Activated naive CD8-positive, alpha-beta T cell treated with anti-CD3 and anti-CD28 coated beads, Interleukin-2, amount 50 U/mL, for 24 hours (primary cell): ENCODE measurements at regions not wholly inside any gene's neighbourhood (a gene's known extent, or its start where the extent isn't known, plus 50 kb on each side); places are given as distances from the start of the nearest gene placed in this dataset.

Source experiments
- ATAC-seq: fragments of 150-1000 bp; cut with Tn5 transposase; one replicate; pipeline ENCODE4 v1.10.0; 2021
- DNase-seq: peaks from one replicate; pipeline ENCODE4 v3.0.0; 2021
- H3K27ac Mint-ChIP-seq: one replicate; pipeline ENCODE4 v1.8.0; 2021; ENCODE audit warnings: mild to moderate bottlenecking, mixed read lengths
- H3K27me3 Mint-ChIP-seq: one replicate; pipeline ENCODE4 v1.8.0; 2021; ENCODE audit warnings: mixed read lengths
- H3K36me3 Mint-ChIP-seq: one replicate; pipeline ENCODE4 v1.8.0; 2021; ENCODE audit warnings: low read depth, mixed read lengths
- H3K4me1 Mint-ChIP-seq: one replicate; pipeline ENCODE4 v1.8.0; 2021; ENCODE audit warnings: mixed read lengths
- H3K4me3 Mint-ChIP-seq: one replicate; pipeline ENCODE4 v1.8.0; 2021; ENCODE audit warnings: mild to moderate bottlenecking, moderate library complexity, mixed read lengths
- H3K9me3 Mint-ChIP-seq: one replicate; pipeline ENCODE4 v1.8.0; 2021; ENCODE audit warnings: mixed read lengths

- H3K36me3 Mint-ChIP-seq: no peaks in the 10 kb centered on the region
- no peak overlapping the region for H3K4me3 Mint-ChIP-seq
- no peak overlapping the region for H3K27ac Mint-ChIP-seq
- H3K27me3 Mint-ChIP-seq: peaks cover 3% of the 10 kb centered on the region
- ATAC-seq (no peak), DNase-seq (no peak)
- no peaks in the 10 kb centered on the region for H3K9me3 Mint-ChIP-seq
- H3K4me1 Mint-ChIP-seq: no peaks in the 10 kb centered on the region
Measured at GRCh38 chr11:122178795-122179194, 62.8 kb upstream of the BLID start.

GRCh38 chr11:122177238-122177637, 61.2 kb upstream of the BLID start:
- no peak overlapping the region for H3K4me3 Mint-ChIP-seq
- DNase-seq: no peak
- no peaks in the 10 kb centered on the region for H3K4me1 Mint-ChIP-seq
- ATAC-seq: no peak
- H3K27me3 Mint-ChIP-seq: peaks cover 2% of the 10 kb centered on the region
- no peaks in the 10 kb centered on the region for H3K9me3 Mint-ChIP-seq
- no peaks in the 10 kb centered on the region for H3K36me3 Mint-ChIP-seq
- no peak overlapping the region for H3K27ac Mint-ChIP-seq

GRCh38 chr11:122176651-122177050, 60.6 kb upstream of the BLID start:
- Mint-ChIP-seq H3K4me3 (no peak overlapping the region), H3K9me3 (no peaks in the 10 kb centered on the region), H3K27ac (no peak overlapping the region), H3K4me1 (no peaks in the 10 kb centered on the region), H3K27me3 (peaks cover 2% of the 10 kb centered on the region), H3K36me3 (no peaks in the 10 kb centered on the region)
- DNase-seq: no peak
- no peak for ATAC-seq

- Mint-ChIP-seq H3K36me3 (no peaks in the 10 kb centered on the region), H3K27ac (no peak overlapping the region), H3K4me3 (no peak overlapping the region), H3K4me1 (peaks cover 5% of the 10 kb centered on the region), H3K27me3 (no peaks in the 10 kb centered on the region), H3K9me3 (no peaks in the 10 kb centered on the region)
- ATAC-seq (no peak), DNase-seq (no peak)
Measured at GRCh38 chr11:122175306-122175705, 59.3 kb upstream of the BLID start.

GRCh38 chr11:122173587-122173986, 57.6 kb upstream of the BLID start:
- peaks cover 5% of the 10 kb centered on the region for H3K4me1 Mint-ChIP-seq
- no peak for ATAC-seq
- no peak overlapping the region for H3K27ac Mint-ChIP-seq
- no peak overlapping the region for H3K4me3 Mint-ChIP-seq
- no peaks in the 10 kb centered on the region for H3K9me3 Mint-ChIP-seq
- peaks cover 1% of the 10 kb centered on the region for H3K27me3 Mint-ChIP-seq
- no peaks in the 10 kb centered on the region for H3K36me3 Mint-ChIP-seq
- no peak for DNase-seq

GRCh38 chr11:122173074-122173450, 57.0 kb upstream of the BLID start:
- no peaks in the 10 kb centered on the region for H3K9me3 Mint-ChIP-seq
- DNase-seq (no peak), ATAC-seq (no peak)
- no peak overlapping the region for H3K27ac Mint-ChIP-seq
- H3K36me3 Mint-ChIP-seq: no peaks in the 10 kb centered on the region
- H3K4me1 Mint-ChIP-seq: peaks cover 5% of the 10 kb centered on the region
- no peak overlapping the region for H3K4me3 Mint-ChIP-seq
- H3K27me3 Mint-ChIP-seq: peaks cover 2% of the 10 kb centered on the region

- no peak for DNase-seq
- H3K27ac Mint-ChIP-seq: no peak overlapping the region
- H3K27me3 Mint-ChIP-seq: peaks cover 2% of the 10 kb centered on the region
- H3K4me3 Mint-ChIP-seq: no peak overlapping the region
- peaks cover 5% of the 10 kb centered on the region for H3K4me1 Mint-ChIP-seq
- no peak for ATAC-seq
- no peaks in the 10 kb centered on the region for H3K36me3 Mint-ChIP-seq
- H3K9me3 Mint-ChIP-seq: no peaks in the 10 kb centered on the region
Measured at GRCh38 chr11:122172352-122173073, 56.5 kb upstream of the BLID start.

GRCh38 chr11:122170815-122171475, 54.9 kb upstream of the BLID start:
- H3K4me1 Mint-ChIP-seq: peaks cover 5% of the 10 kb centered on the region
- no peak for DNase-seq
- H3K27me3 Mint-ChIP-seq: peaks cover 2% of the 10 kb centered on the region
- H3K36me3 Mint-ChIP-seq: no peaks in the 10 kb centered on the region
- ATAC-seq: peak; percentile 54
- no peaks in the 10 kb centered on the region for H3K9me3 Mint-ChIP-seq
- H3K27ac Mint-ChIP-seq: no peak overlapping the region
- no peak overlapping the region for H3K4me3 Mint-ChIP-seq

- Mint-ChIP-seq H3K27ac (no peak overlapping the region), H3K27me3 (peaks cover 2% of the 10 kb centered on the region), H3K36me3 (no peaks in the 10 kb centered on the region), H3K9me3 (no peaks in the 10 kb centered on the region), H3K4me3 (no peak overlapping the region), H3K4me1 (peaks cover 5% of the 10 kb centered on the region)
- ATAC-seq (no peak), DNase-seq (no peak)
Measured at GRCh38 chr11:122168218-122168617, 52.2 kb upstream of the BLID start.

- Mint-ChIP-seq H3K27ac (no peak overlapping the region), H3K27me3 (peaks cover 2% of the 10 kb centered on the region), H3K4me3 (no peak overlapping the region), H3K36me3 (no peaks in the 10 kb centered on the region), H3K9me3 (no peaks in the 10 kb centered on the region), H3K4me1 (peaks cover 5% of the 10 kb centered on the region)
- ATAC-seq (no peak), DNase-seq (no peak)
Measured at GRCh38 chr11:122167100-122167499, 51.1 kb upstream of the BLID start.

GRCh38 chr11:122165607-122166371, 49.8 kb upstream of the BLID start:
- no peak for ATAC-seq

More at GRCh38 chr11:122165607-122166371, 49.8 kb upstream of the BLID start:
- no peak overlapping the region for H3K4me3 Mint-ChIP-seq
- no peak overlapping the region for H3K27ac Mint-ChIP-seq
- DNase-seq: no peak
- peaks cover 2% of the 10 kb centered on the region for H3K27me3 Mint-ChIP-seq
- H3K36me3 Mint-ChIP-seq: no peaks in the 10 kb centered on the region
- H3K9me3 Mint-ChIP-seq: no peaks in the 10 kb centered on the region
- H3K4me1 Mint-ChIP-seq: peaks cover 5% of the 10 kb centered on the region
